GM21825 (cell line): ENCODE measurements at regions not wholly inside any gene's neighbourhood (a gene's known extent, or its start where the extent isn't known, plus 50 kb on each side); places are given as distances from the start of the nearest gene placed in this dataset.
"Not testable (repeated sequence)": the region's sequence is repeated elsewhere in the genome, so short reads cannot be mapped to it uniquely, and the experiment has no call there.

Experiments used
- ATAC-seq: cut with Tn5 transposase; IDR thresholded peaks from one replicate; pipeline ENCODE4 v1.9.1; 2021; ENCODE audit warnings: mild to moderate bottlenecking, moderate library complexity; ENCODE audit not compliant: unreplicated experiment

- no peak for ATAC-seq
Observed at GRCh38 chr7:152905949-152906348, 146.4 kb downstream of the ACTR3B start.

DNA sequence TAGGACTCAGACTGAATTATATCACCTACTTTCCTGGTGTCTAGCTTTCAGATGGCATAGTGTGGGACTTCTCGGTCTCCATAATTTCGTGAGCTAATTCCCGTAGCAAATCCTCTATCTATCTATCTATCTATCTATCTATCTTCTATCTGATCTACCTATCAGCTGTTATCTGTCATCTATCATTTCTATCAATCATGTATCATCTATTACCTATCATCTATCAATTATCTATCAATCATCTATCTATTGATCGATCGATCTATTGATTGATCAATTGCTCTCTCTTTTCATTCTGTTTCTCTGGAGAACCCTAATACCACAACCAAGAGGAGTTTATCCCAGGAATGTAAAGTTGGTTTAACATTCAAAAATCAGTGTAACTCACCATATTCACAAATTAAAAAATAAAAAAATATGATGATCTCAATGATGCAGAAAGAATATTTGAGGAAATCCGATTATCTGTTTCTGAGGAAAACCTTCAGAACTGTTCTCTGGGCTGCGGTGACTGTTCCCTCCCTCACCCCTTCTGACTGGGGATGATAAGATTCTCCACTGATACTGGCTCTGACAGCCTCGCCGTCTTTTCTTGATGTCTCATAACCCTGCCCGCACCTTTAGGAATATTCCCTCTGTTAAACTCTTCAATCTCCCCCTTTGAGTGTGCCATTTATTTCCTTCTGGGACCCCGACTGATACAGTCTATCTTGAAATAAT, 147.7 kb downstream of the ACTR3B start:
- no peak for ATAC-seq

DNA sequence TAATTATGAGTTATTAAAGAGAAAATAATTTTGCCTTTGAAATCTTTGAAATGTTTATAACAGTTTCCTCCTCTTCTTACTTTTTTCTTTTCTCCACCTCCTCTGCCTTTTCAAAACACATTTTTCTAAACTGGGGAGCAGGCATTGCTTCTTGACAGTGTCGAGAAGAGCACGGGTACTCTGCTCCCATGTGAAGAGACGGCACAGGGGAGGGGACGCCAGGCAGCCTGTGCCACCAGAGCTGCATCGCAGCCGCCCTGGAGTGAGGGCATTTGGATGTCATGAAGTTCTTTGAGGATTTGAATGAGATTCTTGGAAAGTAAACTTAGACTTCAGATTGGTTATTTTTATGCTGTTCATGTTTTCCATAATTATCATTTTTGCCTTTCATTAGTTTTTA, 149.7 kb downstream of the ACTR3B start:
- ATAC-seq: no peak

DNA sequence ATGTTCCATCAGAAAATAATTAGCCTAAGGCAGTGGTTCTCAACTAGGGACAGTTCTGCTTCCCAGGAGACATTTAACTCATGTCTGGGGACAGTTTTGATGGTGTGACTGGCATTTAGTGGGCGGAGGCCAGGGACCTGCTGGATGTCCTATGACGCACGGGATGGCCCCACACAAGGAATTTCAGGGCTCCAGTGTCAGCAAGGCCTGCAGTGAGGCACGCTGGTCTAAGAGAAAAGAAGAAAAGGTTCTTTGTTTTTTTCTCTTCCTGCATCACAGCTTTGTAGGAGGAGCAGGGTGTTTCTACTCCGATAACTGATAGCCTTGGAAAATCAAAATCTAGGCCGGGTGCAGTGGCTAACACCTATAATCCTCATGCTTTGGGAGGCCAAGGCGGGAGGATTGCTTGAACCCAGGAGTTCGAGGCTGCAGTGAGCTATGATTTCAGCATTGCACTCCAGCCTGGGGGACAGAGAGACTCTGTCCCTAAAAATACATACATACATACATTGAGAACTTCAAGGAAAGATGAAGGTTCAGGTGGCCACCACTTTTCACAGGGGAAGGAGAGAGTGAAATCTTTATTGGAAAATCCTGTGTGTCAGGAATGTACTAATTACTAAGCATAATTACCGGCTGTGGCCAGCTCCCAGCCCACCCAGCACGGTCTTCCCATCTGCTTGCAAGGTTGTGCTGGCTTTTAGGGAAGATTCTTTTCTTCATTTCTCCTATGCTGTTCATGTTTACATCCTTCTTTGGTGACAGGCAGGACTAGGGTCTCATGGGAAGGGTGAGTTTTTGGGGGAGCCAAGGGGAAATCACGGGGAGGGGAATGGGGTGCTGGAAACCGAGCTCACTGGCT, 150.4 kb downstream of the ACTR3B start:
- ATAC-seq: no peak

GRCh38 chr7:152910545-152911225, 151.1 kb downstream of the ACTR3B start:
- ATAC-seq: no peak

DNA sequence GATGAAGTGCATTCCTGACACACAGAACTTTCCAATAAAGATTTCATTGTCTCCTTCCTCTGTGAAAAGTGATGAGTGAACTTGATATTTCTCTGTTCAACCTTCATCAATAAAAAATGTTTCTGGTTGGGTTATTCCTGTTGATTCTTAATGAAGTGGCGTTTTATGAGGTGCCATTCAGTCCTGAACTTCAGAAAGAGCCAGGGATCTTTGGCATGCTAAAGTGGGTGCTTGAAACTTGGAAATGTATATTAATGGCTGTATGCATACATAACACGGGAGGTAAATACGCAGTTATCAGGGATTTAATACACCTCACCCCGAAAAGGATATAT, 151.6 kb downstream of the ACTR3B start:
- ATAC-seq: no peak

- ATAC-seq: no peak
Observed at GRCh38 chr7:152911922-152912321, 152.4 kb downstream of the ACTR3B start.

DNA sequence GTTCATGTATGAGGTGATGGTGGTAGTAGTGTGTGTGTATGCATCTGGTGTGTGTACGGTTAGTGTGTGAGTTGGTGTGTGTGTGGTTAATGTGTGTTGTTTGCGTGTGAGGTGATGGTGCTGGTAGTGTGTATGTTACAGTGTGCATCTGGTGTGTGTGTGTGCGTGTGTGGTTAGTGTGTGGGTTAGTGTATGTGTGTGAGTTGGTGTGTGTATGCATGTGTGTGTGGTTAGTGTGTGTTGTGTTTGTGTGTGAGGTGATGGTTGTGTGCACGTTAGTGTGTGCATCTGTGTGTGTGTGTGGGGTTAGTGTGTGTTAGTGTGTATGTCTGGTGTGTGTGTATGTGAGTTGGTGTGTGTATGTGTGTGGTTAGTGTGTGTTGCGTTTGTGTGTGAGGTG, 153.0 kb downstream of the ACTR3B start:
- no peak for ATAC-seq

GRCh38 chr7:152913492-152913891, 153.9 kb downstream of the ACTR3B start:
- ATAC-seq: no peak

GRCh38 chr7:152914014-152914844, 154.7 kb downstream of the ACTR3B start:
- ATAC-seq: no peak

DNA sequence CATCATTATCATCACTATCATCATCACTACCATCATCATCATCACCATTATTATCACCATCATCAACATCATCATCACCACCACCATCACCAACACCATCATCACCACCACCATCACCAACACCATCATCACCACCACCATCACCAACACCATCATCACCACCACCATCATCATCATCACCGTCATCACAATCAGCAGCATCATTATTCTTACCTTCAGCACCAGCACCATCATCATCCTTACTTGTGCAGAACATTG, 155.2 kb downstream of the ACTR3B start:
- not testable (repeated sequence) for ATAC-seq

GRCh38 chr7:152922318-152923081, 162.9 kb downstream of the ACTR3B start:
- no peak for ATAC-seq

DNA sequence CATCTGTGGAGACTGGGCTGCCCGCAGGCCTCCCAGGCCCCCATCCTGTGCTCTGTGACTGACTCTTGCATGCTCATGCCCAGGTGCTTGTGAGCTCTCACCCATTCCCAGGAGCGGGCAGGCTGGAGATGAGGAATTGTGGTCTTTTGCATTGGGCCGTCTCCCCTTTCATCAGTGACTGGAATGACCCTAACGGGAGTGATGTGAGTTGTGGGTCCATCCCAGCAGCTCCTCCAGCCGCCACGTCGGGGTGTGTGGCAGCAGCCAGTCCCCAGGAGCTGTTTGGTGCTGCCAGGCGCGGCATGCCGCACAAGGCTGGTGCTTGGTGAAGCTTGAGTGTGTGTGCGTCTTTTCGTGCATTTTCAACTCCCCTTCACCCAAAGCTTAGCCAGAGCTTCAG, 164.2 kb downstream of the ACTR3B start:
- ATAC-seq: no peak

- ATAC-seq: no peak
Observed at GRCh38 chr7:152924238-152924637, 164.7 kb downstream of the ACTR3B start.

DNA sequence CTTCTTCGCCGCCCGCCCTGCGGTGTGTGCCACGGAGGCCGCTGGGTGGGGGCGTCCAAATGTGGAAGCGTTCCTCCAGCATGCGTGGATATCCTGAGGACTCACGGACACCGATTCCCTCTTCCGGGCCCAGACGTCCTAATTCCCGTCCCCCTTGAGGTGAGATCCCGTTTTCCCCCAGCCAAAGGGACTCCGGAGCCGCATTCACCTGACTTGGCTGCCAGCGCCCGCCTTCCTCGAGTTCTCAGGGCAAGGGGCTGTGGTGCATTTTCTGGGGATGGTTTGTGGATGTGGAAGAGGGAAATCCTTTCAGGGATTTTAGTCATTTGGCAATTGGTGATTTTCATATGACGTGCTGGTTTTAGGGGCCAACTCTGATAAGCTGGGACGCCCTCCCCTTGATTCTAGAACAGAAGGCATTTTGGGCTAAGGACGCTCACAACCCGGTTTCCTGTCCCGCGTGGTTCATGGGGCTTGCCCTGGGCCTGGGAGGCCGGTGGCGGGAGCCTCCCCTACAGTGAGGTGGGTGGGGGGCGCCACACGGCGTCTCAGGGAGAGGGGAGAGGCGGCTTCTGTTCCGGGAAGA, 165.4 kb downstream of the ACTR3B start:
- no peak for ATAC-seq

DNA sequence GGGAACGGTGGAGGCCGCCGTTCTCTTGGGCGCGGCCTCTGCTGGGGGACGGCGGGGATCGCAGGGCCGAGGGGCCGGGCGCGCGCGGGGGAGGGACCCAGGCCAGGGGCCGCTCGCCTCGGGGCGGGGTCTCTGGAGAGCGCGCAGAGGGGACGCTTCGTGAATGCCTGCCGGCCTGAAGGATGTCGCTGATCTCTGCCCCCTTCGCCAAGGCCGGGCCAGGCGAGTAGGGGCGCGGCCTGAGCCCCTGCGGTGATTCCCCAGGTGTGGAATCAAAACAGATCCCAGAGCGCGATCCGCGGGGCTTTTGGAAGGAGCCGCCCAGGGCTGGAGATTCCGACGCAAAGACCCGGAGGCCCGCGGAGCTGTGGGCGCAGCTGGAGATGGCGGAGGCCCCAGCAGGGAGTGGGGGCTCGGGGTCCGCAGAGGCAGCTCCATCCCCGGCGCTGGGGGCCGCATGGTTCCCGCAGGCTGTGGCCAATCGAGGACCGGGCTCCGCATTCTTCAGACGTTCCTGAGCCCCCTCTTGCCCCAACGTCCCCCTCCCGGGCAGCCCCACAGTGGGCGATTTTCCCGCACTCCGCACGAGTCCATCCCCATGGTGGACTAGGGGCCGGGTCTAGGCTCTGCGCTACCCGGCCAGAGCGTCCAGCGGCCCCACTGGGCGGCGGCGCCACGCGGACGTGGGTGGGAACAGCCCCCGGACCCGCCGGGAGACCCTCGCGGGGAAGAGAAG, 166.0 kb downstream of the ACTR3B start:
- ATAC-seq: no peak

DNA sequence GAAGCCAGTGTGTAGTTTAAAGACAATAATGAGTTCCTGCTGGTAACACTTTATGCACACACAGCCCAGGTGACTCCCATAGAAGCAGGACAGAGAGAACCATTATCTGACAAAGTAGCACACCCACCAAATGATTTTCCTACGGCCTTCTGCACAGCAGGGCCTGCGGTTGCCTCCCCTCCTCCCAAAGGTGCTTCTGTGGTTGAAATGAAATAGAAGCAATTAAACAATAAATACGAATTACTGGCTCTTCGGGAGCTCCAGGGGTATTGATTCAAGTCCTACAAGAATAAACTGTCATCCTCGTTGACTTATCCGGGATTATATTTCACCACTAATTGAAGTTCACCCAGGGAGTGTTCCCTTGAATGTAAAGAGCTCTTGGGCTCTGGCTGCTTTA, 172.1 kb downstream of the ACTR3B start:
- ATAC-seq: no peak

DNA sequence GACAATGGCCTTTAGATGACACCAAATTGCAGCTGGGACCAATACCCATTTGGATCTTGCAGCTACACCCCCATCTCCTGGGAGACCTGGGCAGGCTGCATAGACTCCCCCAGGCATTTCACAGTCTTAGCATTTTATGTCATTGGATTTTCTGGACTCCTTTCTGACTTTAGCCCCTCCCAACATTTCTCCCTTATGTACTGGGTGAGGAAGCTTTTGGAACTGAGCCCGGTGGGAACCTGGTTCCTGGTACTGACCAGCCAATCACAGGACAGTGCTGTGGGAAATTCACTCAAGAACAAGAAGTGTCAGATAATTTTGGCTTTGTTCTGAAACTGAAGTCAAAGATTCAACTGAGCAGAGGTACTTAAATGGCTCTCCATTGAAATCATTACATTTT, 177.7 kb downstream of the ACTR3B start:
- no peak for ATAC-seq

GRCh38 chr7:152946616-152947015, 187.1 kb downstream of the ACTR3B start:
- not testable (repeated sequence) for ATAC-seq
